GM23338 (cell line): ENCODE measurements at regions not wholly inside any gene's neighbourhood (a gene's known extent, or its start where the extent isn't known, plus 50 kb on each side); places are given as distances from the start of the nearest gene placed in this dataset.

ENCODE experiments used
- CREB1 ChIP-seq: fragments of 250-450 bp; sonication (Bioruptor Pico); IDR thresholded peaks from 2 replicates; pipeline ENCODE4 v1.5.0; 2020; ENCODE audit warnings: low read depth, mild to moderate bottlenecking, moderate library complexity
- CTCF ChIP-seq, 2 experiments: fragments of 200-600 bp in 1 of 2; sonication (generic) in 1 of 2; conservative IDR thresholded peaks; 2 replicates each; pipeline versions ENCODE4 v1.5.1 to v1.6.1; 2016 to 2017; ENCODE audit warnings: antibody characterized with exemption in 2 of 2, low read depth in 2 of 2, mild to moderate bottlenecking in 2 of 2, moderate library complexity in 1 of 2
- EZH2 ChIP-seq: fragments of 200-600 bp; sonication (generic); IDR thresholded peaks from one replicate; pipeline ENCODE4 v1.8.0; 2017; ENCODE audit warnings: antibody characterized with exemption, mild to moderate bottlenecking, low read depth; ENCODE audit not compliant: unreplicated experiment
- EZH2phosphoT487 ChIP-seq: fragments of 200-600 bp; sonication (generic); IDR thresholded peaks from one replicate; pipeline ENCODE4 v1.8.1; 2018; ENCODE audit warnings: antibody characterized with exemption; ENCODE audit not compliant: unreplicated experiment
- POLR2AphosphoS5 ChIP-seq: IDR thresholded peaks from 2 replicates; pipeline ENCODE4 v1.6.1; 2016; ENCODE audit warnings: antibody characterized with exemption, low read depth
- REST ChIP-seq: IDR thresholded peaks from one replicate; pipeline ENCODE4 v1.6.1; 2018; ENCODE audit warnings: antibody characterized with exemption; ENCODE audit not compliant: unreplicated experiment
- ZNF331 ChIP-seq: fragments of 250-450 bp; sonication (Bioruptor Pico); IDR thresholded peaks from 2 replicates; pipeline ENCODE4 v1.5.0; 2020; ENCODE audit warnings: low read depth, mild to moderate bottlenecking, moderate library complexity

- TF ChIP-seq CTCF (conservative IDR thresholded peaks at IDR 0.05; ENCODE audit: low read depth in 2 of 2): no peak
- TF ChIP-seq EZH2: no peak
- no peak for TF ChIP-seq POLR2AphosphoS5
- no peak for TF ChIP-seq REST
- TF ChIP-seq CREB1 (CRISPR knock-in tag): no peak
- no peak for TF ChIP-seq ZNF331 (CRISPR knock-in tag)
- TF ChIP-seq EZH2phosphoT487: no peak
Measured at GRCh38 chr5:174832811-174833210, 108.4 kb downstream of the MSX2 start.
